ENCODE measurements at regions not wholly inside any gene's neighbourhood (a gene's known extent, or its start where the extent isn't known, plus 50 kb on each side); places are given as distances from the start of the nearest gene placed in this dataset.

DNA sequence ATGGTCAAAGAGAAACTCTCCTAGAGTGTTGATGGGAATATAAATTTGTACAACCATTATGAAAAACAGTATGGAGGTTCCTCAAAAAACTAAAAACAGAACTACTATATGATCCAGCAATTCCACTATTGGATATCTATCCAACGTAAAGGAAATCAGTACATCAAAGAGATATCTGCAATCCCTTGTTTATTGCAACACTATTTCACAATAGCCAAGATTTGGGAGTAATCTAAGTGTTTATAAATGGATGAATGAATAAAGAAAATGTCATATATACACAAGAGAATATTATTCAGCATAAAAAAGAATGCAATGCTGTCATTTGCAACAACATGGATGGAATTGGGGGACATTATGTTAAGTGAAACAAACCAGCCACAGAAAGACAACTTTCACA is 1118.1 kb upstream of the PRKX start:
- TF ChIP-seq, protein P1, sequence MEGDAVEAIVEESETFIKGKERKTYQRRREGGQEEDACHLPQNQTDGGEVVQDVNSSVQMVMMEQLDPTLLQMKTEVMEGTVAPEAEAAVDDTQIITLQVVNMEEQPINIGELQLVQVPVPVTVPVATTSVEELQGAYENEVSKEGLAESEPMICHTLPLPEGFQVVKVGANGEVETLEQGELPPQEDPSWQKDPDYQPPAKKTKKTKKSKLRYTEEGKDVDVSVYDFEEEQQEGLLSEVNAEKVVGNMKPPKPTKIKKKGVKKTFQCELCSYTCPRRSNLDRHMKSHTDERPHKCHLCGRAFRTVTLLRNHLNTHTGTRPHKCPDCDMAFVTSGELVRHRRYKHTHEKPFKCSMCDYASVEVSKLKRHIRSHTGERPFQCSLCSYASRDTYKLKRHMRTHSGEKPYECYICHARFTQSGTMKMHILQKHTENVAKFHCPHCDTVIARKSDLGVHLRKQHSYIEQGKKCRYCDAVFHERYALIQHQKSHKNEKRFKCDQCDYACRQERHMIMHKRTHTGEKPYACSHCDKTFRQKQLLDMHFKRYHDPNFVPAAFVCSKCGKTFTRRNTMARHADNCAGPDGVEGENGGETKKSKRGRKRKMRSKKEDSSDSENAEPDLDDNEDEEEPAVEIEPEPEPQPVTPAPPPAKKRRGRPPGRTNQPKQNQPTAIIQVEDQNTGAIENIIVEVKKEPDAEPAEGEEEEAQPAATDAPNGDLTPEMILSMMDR (conservative IDR thresholded peaks at IDR 0.05; ENCODE audit: low read length): no peak
- TF ChIP-seq EZH2phosphoT487 (IDR thresholded peaks at IDR 0.05; ENCODE audit: borderline replicate concordance): no peak

All from Loucy (cell line).